A673 (cell line): ENCODE measurements at regions not wholly inside any gene's neighbourhood (a gene's known extent, or its start where the extent isn't known, plus 50 kb on each side); places are given as distances from the start of the nearest gene placed in this dataset.

ENCODE experiments used
- EZH2 ChIP-seq: fragments of 200-600 bp; sonication (generic); IDR thresholded peaks from 2 replicates; pipeline ENCODE4 v1.6.1; 2017; ENCODE audit warnings: borderline replicate concordance, low read depth, mild to moderate bottlenecking, mixed read lengths, antibody characterized with exemption, low read length; ENCODE audit not compliant: poor library complexity, severe bottlenecking
- TF ChIP-seq, protein P1 (sequence below): fragments of 300-800, 200-600 bp; sonication (generic); conservative IDR thresholded peaks from 2 replicates; pipeline ENCODE4 v1.5.1; 2017; ENCODE audit warnings: low read depth, mild to moderate bottlenecking, antibody characterized with exemption, low read length, moderate library complexity, mixed read lengths

GRCh38 chr16:6160871-6161270, 1063.3 kb upstream of the EEF2KMT start:
- TF ChIP-seq, protein P1, sequence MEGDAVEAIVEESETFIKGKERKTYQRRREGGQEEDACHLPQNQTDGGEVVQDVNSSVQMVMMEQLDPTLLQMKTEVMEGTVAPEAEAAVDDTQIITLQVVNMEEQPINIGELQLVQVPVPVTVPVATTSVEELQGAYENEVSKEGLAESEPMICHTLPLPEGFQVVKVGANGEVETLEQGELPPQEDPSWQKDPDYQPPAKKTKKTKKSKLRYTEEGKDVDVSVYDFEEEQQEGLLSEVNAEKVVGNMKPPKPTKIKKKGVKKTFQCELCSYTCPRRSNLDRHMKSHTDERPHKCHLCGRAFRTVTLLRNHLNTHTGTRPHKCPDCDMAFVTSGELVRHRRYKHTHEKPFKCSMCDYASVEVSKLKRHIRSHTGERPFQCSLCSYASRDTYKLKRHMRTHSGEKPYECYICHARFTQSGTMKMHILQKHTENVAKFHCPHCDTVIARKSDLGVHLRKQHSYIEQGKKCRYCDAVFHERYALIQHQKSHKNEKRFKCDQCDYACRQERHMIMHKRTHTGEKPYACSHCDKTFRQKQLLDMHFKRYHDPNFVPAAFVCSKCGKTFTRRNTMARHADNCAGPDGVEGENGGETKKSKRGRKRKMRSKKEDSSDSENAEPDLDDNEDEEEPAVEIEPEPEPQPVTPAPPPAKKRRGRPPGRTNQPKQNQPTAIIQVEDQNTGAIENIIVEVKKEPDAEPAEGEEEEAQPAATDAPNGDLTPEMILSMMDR = no peak
- no peak for TF ChIP-seq EZH2
